ENCODE measurements at regions not wholly inside any gene's neighbourhood (a gene's known extent, or its start where the extent isn't known, plus 50 kb on each side); places are given as distances from the start of the nearest gene placed in this dataset.

- Histone ChIP-seq H3K4me2 (ENCODE audit: low read length) (no peak overlapping the region), H3K27me3 (ENCODE audit: control insufficient read depth, insufficient read depth, low read length) (no peaks in the 10 kb centered on the region), H3K79me2 (no peaks in the 10 kb centered on the region), H3K36me3 (ENCODE audit: control insufficient read depth, insufficient read depth, low read length) (no peaks in the 10 kb centered on the region), H3K4me1 (no peaks in the 10 kb centered on the region), H3K9me3 (ENCODE audit: control insufficient read depth, low read length) (no peaks in the 10 kb centered on the region), H3K27ac (no peak overlapping the region), H3K9ac (no peak overlapping the region), H2AFZ (no peak overlapping the region), H3K4me3 (ENCODE audit: low read depth, low read length) (no peak overlapping the region)
- no peak for TF ChIP-seq CTCF (IDR thresholded peaks at IDR 0.05)
Observed at GRCh38 chr1:66435541-66435940, 98.4 kb upstream of the SGIP1 start.

GRCh38 chr1:66436378-66437135 is 97.4 kb upstream of the SGIP1 start:
- no peak overlapping the region for H3K4me3 ChIP-seq (ENCODE audit: low read depth, low read length)
- H3K9ac ChIP-seq: no peak overlapping the region
- H3K36me3 ChIP-seq (ENCODE audit: control insufficient read depth, insufficient read depth, low read length): no peaks in the 10 kb centered on the region
- H3K27me3 ChIP-seq (ENCODE audit: control insufficient read depth, insufficient read depth, low read length): no peaks in the 10 kb centered on the region
- H3K4me2 ChIP-seq (ENCODE audit: low read length): no peak overlapping the region
- no peaks in the 10 kb centered on the region for H3K79me2 ChIP-seq
- no peaks in the 10 kb centered on the region for H3K4me1 ChIP-seq
- H3K9me3 ChIP-seq (ENCODE audit: control insufficient read depth, low read length): no peaks in the 10 kb centered on the region
- TF ChIP-seq CTCF (IDR thresholded peaks at IDR 0.05): no peak
- H2AFZ ChIP-seq: no peak overlapping the region
- H3K27ac ChIP-seq: no peak overlapping the region

GRCh38 chr1:66437136-66437401 is 96.9 kb upstream of the SGIP1 start:
- Histone ChIP-seq H3K27ac (no peak overlapping the region), H3K27me3 (ENCODE audit: control insufficient read depth, insufficient read depth, low read length) (no peaks in the 10 kb centered on the region), H3K9me3 (ENCODE audit: control insufficient read depth, low read length) (no peaks in the 10 kb centered on the region), H3K4me3 (ENCODE audit: low read depth, low read length) (no peak overlapping the region), H3K4me2 (ENCODE audit: low read length) (no peak overlapping the region), H3K79me2 (no peaks in the 10 kb centered on the region), H3K36me3 (ENCODE audit: control insufficient read depth, insufficient read depth, low read length) (no peaks in the 10 kb centered on the region), H3K4me1 (no peaks in the 10 kb centered on the region), H2AFZ (no peak overlapping the region), H3K9ac (no peak overlapping the region)
- no peak for TF ChIP-seq CTCF (IDR thresholded peaks at IDR 0.05)

- H2AFZ ChIP-seq: no peak overlapping the region
- no peak overlapping the region for H3K27ac ChIP-seq
- H3K79me2 ChIP-seq: no peaks in the 10 kb centered on the region
- H3K27me3 ChIP-seq (ENCODE audit: control insufficient read depth, insufficient read depth, low read length): no peaks in the 10 kb centered on the region
- no peaks in the 10 kb centered on the region for H3K36me3 ChIP-seq (ENCODE audit: control insufficient read depth, insufficient read depth, low read length)
- H3K4me2 ChIP-seq (ENCODE audit: low read length): no peak overlapping the region
- no peaks in the 10 kb centered on the region for H3K9me3 ChIP-seq (ENCODE audit: control insufficient read depth, low read length)
- H3K9ac ChIP-seq: no peak overlapping the region
- H3K4me1 ChIP-seq: no peaks in the 10 kb centered on the region
- no peak for TF ChIP-seq CTCF (IDR thresholded peaks at IDR 0.05)
- no peak overlapping the region for H3K4me3 ChIP-seq (ENCODE audit: low read depth, low read length)
Observed at GRCh38 chr1:66438062-66438461, 95.9 kb upstream of the SGIP1 start.

GRCh38 chr1:66438501-66438900 is 95.5 kb upstream of the SGIP1 start:
- no peaks in the 10 kb centered on the region for H3K27me3 ChIP-seq (ENCODE audit: control insufficient read depth, insufficient read depth, low read length)
- no peaks in the 10 kb centered on the region for H3K79me2 ChIP-seq
- no peak overlapping the region for H3K4me3 ChIP-seq (ENCODE audit: low read depth, low read length)
- no peaks in the 10 kb centered on the region for H3K36me3 ChIP-seq (ENCODE audit: control insufficient read depth, insufficient read depth, low read length)
- no peak overlapping the region for H3K27ac ChIP-seq
- no peak overlapping the region for H2AFZ ChIP-seq
- H3K4me2 ChIP-seq (ENCODE audit: low read length): no peak overlapping the region
- H3K4me1 ChIP-seq: no peaks in the 10 kb centered on the region
- no peak overlapping the region for H3K9ac ChIP-seq
- no peaks in the 10 kb centered on the region for H3K9me3 ChIP-seq (ENCODE audit: control insufficient read depth, low read length)
- no peak for TF ChIP-seq CTCF (IDR thresholded peaks at IDR 0.05)
